22Rv1 (cell line): ENCODE measurements at regions not wholly inside any gene's neighbourhood (a gene's known extent, or its start where the extent isn't known, plus 50 kb on each side); places are given as distances from the start of the nearest gene placed in this dataset.

Experiments used
- H3K27ac ChIP-seq: fragments of 450-650 bp; 2 replicates; pipeline ENCODE4 v1.5.1; 2017
- CTCF ChIP-seq: fragments of 450-650 bp; IDR thresholded peaks from 2 replicates; pipeline ENCODE4 v1.5.1; 2017; ENCODE audit warnings: mild to moderate bottlenecking
- ZFX ChIP-seq: fragments of 450-650 bp; IDR thresholded peaks from 2 replicates; pipeline ENCODE4 v1.6.1; 2017; ENCODE audit warnings: antibody characterized with exemption, borderline replicate concordance

- TF ChIP-seq CTCF = no peak
- TF ChIP-seq ZFX = no peak
- H3K27ac ChIP-seq = no peak overlapping the region
Observed at GRCh38 chr17:52390422-52390821, 231.9 kb upstream of the CA10 start.

GRCh38 chr17:52389632-52390031 lies 231.1 kb upstream of the CA10 start:
- no peak overlapping the region for H3K27ac ChIP-seq
- TF ChIP-seq ZFX (no peak), CTCF (no peak)

- TF ChIP-seq ZFX (no peak), CTCF (no peak)
- no peak overlapping the region for H3K27ac ChIP-seq
Observed at GRCh38 chr17:52388941-52389340, 230.4 kb upstream of the CA10 start.

- TF ChIP-seq ZFX (no peak), CTCF (no peak)
- no peak overlapping the region for H3K27ac ChIP-seq
Observed at GRCh38 chr17:52384695-52385094, 226.2 kb upstream of the CA10 start.

GRCh38 chr17:52383493-52384100 lies 225.1 kb upstream of the CA10 start:
- TF ChIP-seq CTCF = peak; percentile 92
- no peak for TF ChIP-seq ZFX
- H3K27ac ChIP-seq = no peak overlapping the region

DNA sequence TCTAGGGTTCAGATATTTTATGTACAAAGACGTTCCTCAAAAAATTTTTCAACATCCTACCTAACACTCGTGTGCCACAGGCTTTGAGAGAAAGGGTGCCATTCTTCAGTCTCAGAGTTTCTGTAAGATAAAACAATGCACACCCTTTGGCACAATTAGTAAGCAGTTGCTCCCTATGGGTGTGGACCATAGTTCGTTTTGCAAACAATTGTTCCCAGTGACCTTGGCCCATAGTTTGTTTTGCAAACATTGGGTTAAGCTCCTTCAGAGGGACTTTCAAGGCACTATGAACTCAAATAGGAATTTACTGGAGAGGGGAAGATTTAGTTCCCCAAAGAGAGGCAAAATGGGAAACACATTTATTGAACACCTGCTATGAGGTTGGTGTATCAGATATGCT lies 220.3 kb upstream of the CA10 start:
- H3K27ac ChIP-seq = no peak overlapping the region
- TF ChIP-seq ZFX = no peak
- TF ChIP-seq CTCF = no peak

- TF ChIP-seq CTCF (no peak), ZFX (no peak)
- no peak overlapping the region for H3K27ac ChIP-seq
Observed at GRCh38 chr17:52376137-52376536, 217.6 kb upstream of the CA10 start.
